Upper lobe of left lung (tissue), 4 donors: ENCODE measurements at regions not wholly inside any gene's neighbourhood (a gene's known extent, or its start where the extent isn't known, plus 50 kb on each side); places are given as distances from the start of the nearest gene placed in this dataset.

Source experiments
- EP300 ChIP-seq, 4 donors: sonication (generic); formaldehyde crosslinking; IDR thresholded peaks; one replicate each; pipeline ENCODE4 v1.5.1; 2017; ENCODE audit warnings: antibody characterized with exemption in 4 of 4, control low read depth in 2 of 4
- POLR2A ChIP-seq, 4 donors: fragments of 450-650 bp; IDR thresholded peaks; one replicate each; pipeline ENCODE4 v1.5.1; 2016 to 2017; ENCODE audit warnings: antibody characterized with exemption in 4 of 4, mild to moderate bottlenecking in 2 of 4
- POLR2AphosphoS5 ChIP-seq, 2 donors: sonication (generic); formaldehyde crosslinking; IDR thresholded peaks; one replicate each; pipeline ENCODE4 v1.5.1; 2017; ENCODE audit warnings: antibody characterized with exemption in 2 of 2
- TF ChIP-seq, protein P1 (sequence below), 6 experiments: fragments of 450-650 bp in 4 of 6; fragments of 200-600 bp in 2 of 6; sonication (generic) in 2 of 6; IDR thresholded peaks; one replicate each; pipeline ENCODE4 v1.5.1; 2016 to 2019; ENCODE audit warnings: antibody characterized with exemption in 6 of 6

DNA sequence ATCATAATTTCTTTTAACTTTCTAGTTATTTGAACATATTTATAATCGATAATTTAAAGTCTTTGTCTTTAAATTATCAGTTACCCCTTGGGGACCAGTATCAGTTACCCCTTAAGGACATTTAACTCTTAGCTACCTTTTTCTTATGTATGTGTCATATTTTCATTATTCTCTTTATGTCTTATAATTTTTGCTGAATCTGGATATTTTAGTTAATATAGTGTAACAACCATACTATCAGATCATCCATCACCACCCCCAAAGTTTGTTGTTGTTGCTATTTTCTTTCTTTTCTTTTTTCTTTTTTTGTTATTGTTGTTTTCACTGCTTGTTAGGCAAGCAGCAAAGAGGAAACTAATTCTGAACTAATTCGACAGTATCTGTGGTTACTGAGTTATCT is 57.0 kb upstream of the TNFSF18 start:
- TF ChIP-seq, protein P1, sequence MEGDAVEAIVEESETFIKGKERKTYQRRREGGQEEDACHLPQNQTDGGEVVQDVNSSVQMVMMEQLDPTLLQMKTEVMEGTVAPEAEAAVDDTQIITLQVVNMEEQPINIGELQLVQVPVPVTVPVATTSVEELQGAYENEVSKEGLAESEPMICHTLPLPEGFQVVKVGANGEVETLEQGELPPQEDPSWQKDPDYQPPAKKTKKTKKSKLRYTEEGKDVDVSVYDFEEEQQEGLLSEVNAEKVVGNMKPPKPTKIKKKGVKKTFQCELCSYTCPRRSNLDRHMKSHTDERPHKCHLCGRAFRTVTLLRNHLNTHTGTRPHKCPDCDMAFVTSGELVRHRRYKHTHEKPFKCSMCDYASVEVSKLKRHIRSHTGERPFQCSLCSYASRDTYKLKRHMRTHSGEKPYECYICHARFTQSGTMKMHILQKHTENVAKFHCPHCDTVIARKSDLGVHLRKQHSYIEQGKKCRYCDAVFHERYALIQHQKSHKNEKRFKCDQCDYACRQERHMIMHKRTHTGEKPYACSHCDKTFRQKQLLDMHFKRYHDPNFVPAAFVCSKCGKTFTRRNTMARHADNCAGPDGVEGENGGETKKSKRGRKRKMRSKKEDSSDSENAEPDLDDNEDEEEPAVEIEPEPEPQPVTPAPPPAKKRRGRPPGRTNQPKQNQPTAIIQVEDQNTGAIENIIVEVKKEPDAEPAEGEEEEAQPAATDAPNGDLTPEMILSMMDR (IDR thresholded peaks at IDR 0.05): no peak
- TF ChIP-seq POLR2A (IDR thresholded peaks at IDR 0.05) (no peak), EP300 (IDR thresholded peaks at IDR 0.05) (no peak), POLR2AphosphoS5 (IDR thresholded peaks at IDR 0.05) (no peak)
